ENCODE measurements at regions not wholly inside any gene's neighbourhood (a gene's known extent, or its start where the extent isn't known, plus 50 kb on each side); places are given as distances from the start of the nearest gene placed in this dataset.

- Histone ChIP-seq H3K9me2 (ENCODE audit: insufficient read depth) (no peaks in the 10 kb centered on the region), H3K27ac (no peak overlapping the region), H3F3A (ENCODE audit: insufficient read depth) (no peaks in the 10 kb centered on the region), H3K27me3 (replicated peaks; ENCODE audit: insufficient read depth) (no peaks in the 10 kb centered on the region), H3K36me3 (ENCODE audit: low read depth) (no peaks in the 10 kb centered on the region), H3K4me3 (no peak overlapping the region), H3K79me2 (ENCODE audit: insufficient read depth) (no peaks in the 10 kb centered on the region), H3K9ac (no peak overlapping the region), H2AFZ (no peak overlapping the region), H3K4me2 (ENCODE audit: unreplicated experiment) (no peak overlapping the region), H3K9me3 (ENCODE audit: low read depth) (peaks cover 3% of the 10 kb centered on the region), H4K20me1 (ENCODE audit: insufficient read depth) (no peaks in the 10 kb centered on the region), H3K4me1 (ENCODE audit: insufficient read depth) (no peaks in the 10 kb centered on the region)
- DNase-seq: no peak
- 49 to 54% methylated on average over 2 of the region's 2 CpGs for WGBS, 2 experiments (ENCODE audit: low coverage in 1 of 2, low lambda C conversion rate in 2 of 2, missing lambda C conversion rate in 2 of 2)
- TF ChIP-seq EZH2 (IDR thresholded peaks at IDR 0.05; ENCODE audit: insufficient read depth, poor library complexity, severe bottlenecking): no peak
- no peak for TF ChIP-seq EZH2phosphoT487 (IDR thresholded peaks at IDR 0.05; ENCODE audit: insufficient read depth, low read depth)
- in situ Hi-C loops (cut with MboI): no loop called here
These were observed 500.4 kb downstream of the ZBBX start for GRCh38 chr3:166879661-166880060.

- Histone ChIP-seq H3K4me1 (ENCODE audit: insufficient read depth) (no peaks in the 10 kb centered on the region), H3F3A (ENCODE audit: insufficient read depth) (no peaks in the 10 kb centered on the region), H3K27ac (no peak overlapping the region), H2AFZ (no peak overlapping the region), H3K79me2 (ENCODE audit: insufficient read depth) (no peaks in the 10 kb centered on the region), H3K9ac (no peak overlapping the region), H4K20me1 (ENCODE audit: insufficient read depth) (no peaks in the 10 kb centered on the region), H3K9me3 (ENCODE audit: low read depth) (peaks cover 3% of the 10 kb centered on the region), H3K36me3 (ENCODE audit: low read depth) (no peaks in the 10 kb centered on the region), H3K27me3 (replicated peaks; ENCODE audit: insufficient read depth) (no peaks in the 10 kb centered on the region), H3K4me2 (ENCODE audit: unreplicated experiment) (no peak overlapping the region), H3K4me3 (no peak overlapping the region), H3K9me2 (ENCODE audit: insufficient read depth) (no peaks in the 10 kb centered on the region)
- DNase-seq: no peak
- no peak for TF ChIP-seq EZH2phosphoT487 (IDR thresholded peaks at IDR 0.05; ENCODE audit: insufficient read depth, low read depth)
- no peak for TF ChIP-seq EZH2 (IDR thresholded peaks at IDR 0.05; ENCODE audit: insufficient read depth, poor library complexity, severe bottlenecking)
- in situ Hi-C loops (cut with MboI): no loop called here
These were observed 502.1 kb downstream of the ZBBX start for GRCh38 chr3:166877971-166878370.

DNA sequence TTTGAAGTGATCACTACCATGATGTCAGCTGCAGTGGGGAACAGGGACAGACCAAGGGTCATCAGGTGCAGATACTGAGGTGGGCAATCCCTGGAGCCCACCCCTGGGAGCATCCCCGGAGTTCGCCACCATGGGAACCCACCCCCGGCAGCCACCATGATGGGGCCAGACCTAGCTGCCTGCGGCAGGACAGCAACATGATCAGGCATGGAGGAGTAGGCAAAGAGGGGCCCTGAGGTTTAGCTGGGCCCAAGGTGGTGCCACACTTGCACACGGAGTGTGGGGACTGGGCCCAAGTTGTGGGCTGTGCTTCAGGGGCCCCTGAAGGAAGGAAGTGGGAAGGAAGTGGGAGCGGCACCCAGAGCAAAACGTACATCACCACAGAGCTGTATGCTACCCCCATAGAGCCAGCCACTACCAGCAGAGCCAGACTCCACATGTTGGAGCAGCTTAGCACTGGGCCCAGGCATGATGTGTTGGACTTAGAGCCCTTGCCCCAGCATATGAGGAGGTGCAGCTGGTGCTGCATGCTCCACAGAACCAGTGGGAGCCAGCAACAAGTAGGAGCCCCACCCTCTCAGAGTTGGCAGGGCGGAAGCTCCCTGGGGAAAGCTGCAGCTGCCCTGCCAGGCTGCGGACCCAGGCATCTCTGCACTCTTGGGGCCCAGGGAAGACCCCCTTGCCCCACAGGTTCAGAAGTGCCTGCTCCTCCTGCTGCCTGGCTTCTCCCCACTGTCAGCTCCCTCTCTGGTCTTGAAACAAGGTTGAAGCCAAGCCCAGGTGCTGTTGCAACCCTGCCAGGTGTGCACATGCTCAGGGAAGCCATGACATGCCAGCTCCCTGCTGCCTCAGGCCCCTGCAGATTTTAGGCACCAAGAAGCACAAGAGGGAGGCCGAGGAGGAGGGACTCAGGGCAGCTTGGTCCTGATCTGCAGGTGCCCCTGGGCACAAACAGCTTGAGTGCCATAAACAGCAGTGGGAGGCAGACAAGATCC is 515.3 kb downstream of the ZBBX start:
- Histone ChIP-seq H3K4me2 (ENCODE audit: unreplicated experiment) (no peak overlapping the region), H3K9me3 (ENCODE audit: low read depth) (no peaks in the 10 kb centered on the region), H3K27me3 (replicated peaks; ENCODE audit: insufficient read depth) (no peaks in the 10 kb centered on the region), H3K9ac (no peak overlapping the region), H3K4me3 (no peak overlapping the region), H3K36me3 (ENCODE audit: low read depth) (no peaks in the 10 kb centered on the region), H3K79me2 (ENCODE audit: insufficient read depth) (no peaks in the 10 kb centered on the region), H3K27ac (no peak overlapping the region), H3F3A (ENCODE audit: insufficient read depth) (no peaks in the 10 kb centered on the region), H2AFZ (no peak overlapping the region), H3K9me2 (ENCODE audit: insufficient read depth) (no peaks in the 10 kb centered on the region), H3K4me1 (ENCODE audit: insufficient read depth) (no peaks in the 10 kb centered on the region), H4K20me1 (ENCODE audit: insufficient read depth) (no peaks in the 10 kb centered on the region)
- TF ChIP-seq EZH2 (IDR thresholded peaks at IDR 0.05; ENCODE audit: insufficient read depth, poor library complexity, severe bottlenecking) (no peak), EZH2phosphoT487 (IDR thresholded peaks at IDR 0.05; ENCODE audit: insufficient read depth, low read depth) (no peak)
- 40 to 43% methylated on average over 10 of the region's 10 CpGs for WGBS, 2 experiments (ENCODE audit: low coverage in 1 of 2, low lambda C conversion rate in 2 of 2, missing lambda C conversion rate in 2 of 2)
- in situ Hi-C loops (cut with MboI): no loop called here
- DNase-seq: no peak

DNA sequence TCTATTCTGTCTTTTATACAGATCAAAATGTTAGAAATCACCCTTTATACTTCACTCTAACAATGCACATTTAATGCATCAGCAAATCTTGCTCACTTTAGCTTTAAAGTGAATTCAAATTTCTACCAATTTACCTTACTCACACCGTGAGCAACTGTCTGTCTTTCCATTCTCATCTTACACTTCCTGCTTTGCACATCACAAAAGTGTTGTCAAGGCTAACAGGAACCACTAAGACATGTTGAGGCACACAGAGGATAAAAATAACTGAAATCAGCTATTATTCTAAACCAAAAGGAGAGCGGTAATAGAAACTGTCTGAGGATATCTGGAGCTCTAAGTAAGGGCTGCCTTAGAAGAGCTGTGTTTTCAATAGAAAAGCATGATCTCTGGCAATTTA is 519.9 kb downstream of the ZBBX start:
- Histone ChIP-seq H3K79me2 (ENCODE audit: insufficient read depth) (no peaks in the 10 kb centered on the region), H3K4me1 (ENCODE audit: insufficient read depth) (no peaks in the 10 kb centered on the region), H3K4me2 (ENCODE audit: unreplicated experiment) (no peak overlapping the region), H3K36me3 (ENCODE audit: low read depth) (no peaks in the 10 kb centered on the region), H3K9me2 (ENCODE audit: insufficient read depth) (no peaks in the 10 kb centered on the region), H3K4me3 (no peak overlapping the region), H3K9me3 (ENCODE audit: low read depth) (no peaks in the 10 kb centered on the region), H2AFZ (no peak overlapping the region), H3K9ac (no peak overlapping the region), H4K20me1 (ENCODE audit: insufficient read depth) (no peaks in the 10 kb centered on the region), H3K27me3 (replicated peaks; ENCODE audit: insufficient read depth) (no peaks in the 10 kb centered on the region), H3F3A (ENCODE audit: insufficient read depth) (no peaks in the 10 kb centered on the region), H3K27ac (no peak overlapping the region)
- WGBS, 2 experiments (ENCODE audit: low coverage in 1 of 2, low lambda C conversion rate in 2 of 2, missing lambda C conversion rate in 2 of 2): 27 to 28% methylated on average over 2 of the region's 2 CpGs
- TF ChIP-seq EZH2phosphoT487 (IDR thresholded peaks at IDR 0.05; ENCODE audit: insufficient read depth, low read depth) (no peak), EZH2 (IDR thresholded peaks at IDR 0.05; ENCODE audit: insufficient read depth, poor library complexity, severe bottlenecking) (no peak)
- no peak for DNase-seq
- in situ Hi-C loops (cut with MboI): no loop called here
